SIG-M5 treated with dmso at 0.1 percent for 504 hours (cell line): ENCODE measurements at regions not wholly inside any gene's neighbourhood (a gene's known extent, or its start where the extent isn't known, plus 50 kb on each side); places are given as distances from the start of the nearest gene placed in this dataset.
"Not testable (repeated sequence)": the region's sequence is repeated elsewhere in the genome, so short reads cannot be mapped to it uniquely, and the experiment has no call there.

Source experiments
- DNase-seq: peaks from one replicate; lab custom pipeline; 2025; ENCODE audit not compliant: unreplicated experiment; lab: John Stamatoyannopoulos, UW

DNA sequence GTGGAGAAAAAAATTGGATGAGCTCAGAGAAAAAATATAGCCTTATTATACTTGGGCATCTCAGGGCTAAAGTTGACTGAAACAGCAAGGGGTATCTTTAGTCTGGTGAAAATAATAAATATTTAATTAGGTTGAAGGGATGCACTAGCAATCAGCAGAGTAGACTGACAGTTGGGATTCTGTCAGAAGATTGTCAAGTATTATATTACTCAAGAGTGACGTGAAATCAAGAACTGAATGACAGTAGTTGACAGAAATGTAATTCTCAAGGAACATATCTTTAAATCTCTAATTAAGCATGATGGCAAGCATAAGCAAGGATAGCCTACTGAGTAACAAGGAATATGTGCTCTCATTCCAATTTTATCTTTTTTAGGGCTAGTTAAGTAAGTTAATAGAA is 1301.1 kb downstream of the DSC3 start:
- no peak for DNase-seq

DNA sequence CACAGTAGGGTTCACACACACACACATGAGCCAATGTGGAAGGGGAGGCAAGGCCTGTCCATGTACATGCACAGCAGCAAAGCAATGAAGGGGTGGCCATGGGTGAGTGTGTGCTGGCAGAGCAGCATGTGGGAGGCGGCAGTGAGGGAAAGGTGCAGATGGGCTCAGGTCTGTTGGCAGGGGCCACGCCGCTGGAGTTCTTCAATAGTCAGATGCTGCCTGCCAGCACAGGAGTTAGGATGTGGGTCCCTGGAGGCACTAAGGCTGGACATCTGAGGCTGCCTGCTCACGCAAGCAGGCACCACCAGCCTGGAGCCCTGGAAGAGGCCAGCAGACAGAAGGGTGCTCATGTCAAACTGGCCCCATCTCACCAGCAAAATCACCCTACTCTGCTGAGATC is 1304.9 kb downstream of the DSC3 start:
- DNase-seq, result no peak

DNA sequence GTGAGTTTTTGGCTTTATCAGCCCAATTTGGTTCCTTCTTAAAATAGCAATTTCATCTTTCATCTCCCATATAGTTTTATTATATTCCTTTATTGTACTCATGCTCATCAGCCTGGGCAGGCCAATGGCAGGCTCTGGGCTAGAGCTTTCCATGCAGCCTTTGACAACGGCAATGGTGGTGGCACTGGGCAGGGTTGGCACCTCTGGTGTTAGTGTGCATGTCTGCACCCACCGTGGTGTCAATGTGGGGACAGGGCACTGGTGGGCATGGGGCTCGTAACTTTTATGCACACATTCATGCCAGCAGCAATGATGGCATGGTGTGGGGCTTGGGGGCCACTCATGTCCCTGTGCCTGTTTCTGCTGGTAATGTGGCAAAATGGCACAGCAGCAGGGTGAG is 1305.4 kb downstream of the DSC3 start:
- no peak for DNase-seq

DNA sequence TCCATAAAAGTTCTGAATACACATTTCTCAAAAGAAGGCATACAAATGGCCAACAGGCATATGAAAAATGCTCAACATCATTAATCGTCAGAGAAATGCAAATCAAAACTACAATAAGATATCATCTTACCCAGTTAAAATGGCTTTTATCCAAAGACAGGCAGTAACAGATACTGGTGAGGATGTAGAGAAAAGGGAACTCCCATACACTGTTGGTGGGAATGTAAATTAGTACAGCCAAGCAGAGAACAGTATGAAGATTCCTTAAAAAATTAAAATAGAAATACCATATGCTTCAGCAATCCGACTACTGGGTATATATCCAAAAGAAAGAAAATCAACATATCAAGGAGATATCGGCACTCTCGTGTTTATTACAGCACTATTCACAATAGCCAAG is 1312.5 kb downstream of the DSC3 start:
- no peak for DNase-seq

DNA sequence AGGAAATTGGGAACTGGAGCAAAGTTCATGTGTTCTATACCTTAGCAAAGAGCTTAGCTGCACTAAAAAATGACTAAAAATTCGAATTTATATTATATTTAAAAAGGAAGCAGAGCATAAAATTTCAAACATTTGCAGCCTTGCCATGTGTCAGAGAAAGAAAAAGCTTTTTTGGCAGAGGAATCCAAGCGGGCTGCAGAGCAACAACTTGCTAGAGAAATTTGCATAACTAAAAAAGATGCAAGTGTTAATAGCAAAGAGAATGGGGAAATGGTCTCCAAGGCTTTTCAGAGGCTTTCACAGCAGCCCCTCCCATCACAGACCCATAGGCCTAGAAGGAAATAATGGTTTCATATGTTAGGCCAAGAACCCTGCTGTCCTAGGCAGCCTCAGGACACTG is 1315.9 kb downstream of the DSC3 start:
- no peak for DNase-seq

DNA sequence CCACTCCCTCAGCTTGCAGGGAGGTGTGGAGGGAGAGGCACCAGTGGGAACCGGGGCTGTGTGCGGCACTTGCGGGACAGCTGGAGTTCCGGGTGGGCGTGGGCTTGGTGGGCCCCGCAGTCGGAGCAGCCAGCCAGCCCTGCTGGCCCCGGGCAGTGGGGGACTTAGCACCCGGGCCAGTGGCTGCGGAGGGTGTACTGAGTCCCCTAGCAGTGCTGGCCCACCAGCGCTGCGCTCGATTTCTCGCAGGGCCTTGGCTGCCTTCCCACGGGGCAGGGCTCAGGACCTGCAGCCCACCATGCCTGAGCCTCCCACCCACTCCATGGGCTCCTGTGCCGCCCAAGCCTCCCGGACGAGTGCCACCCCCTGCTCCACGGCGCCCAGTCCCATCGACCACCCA is 1319.1 kb downstream of the DSC3 start:
- not testable (repeated sequence) for DNase-seq

DNA sequence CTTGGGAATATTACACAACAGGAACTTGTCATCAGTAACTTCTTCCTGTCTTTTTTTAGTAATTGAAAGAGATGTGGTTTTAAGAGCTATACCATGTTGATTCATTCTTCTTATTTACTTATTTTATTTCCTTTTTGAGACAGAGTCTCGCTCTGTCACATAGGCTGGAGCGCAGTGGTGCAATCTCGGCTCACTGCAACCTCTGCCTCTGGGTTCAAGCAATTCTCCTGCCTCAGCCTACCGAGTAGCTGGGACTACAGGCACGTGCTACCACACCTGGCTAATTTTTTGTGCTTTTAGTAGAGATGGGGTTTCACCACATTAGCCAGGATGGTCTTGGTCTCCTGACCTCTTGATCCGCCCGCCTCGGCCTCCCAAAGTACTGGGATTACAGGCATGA is 1326.6 kb downstream of the DSC3 start:
- DNase-seq, result not testable (repeated sequence)

DNA sequence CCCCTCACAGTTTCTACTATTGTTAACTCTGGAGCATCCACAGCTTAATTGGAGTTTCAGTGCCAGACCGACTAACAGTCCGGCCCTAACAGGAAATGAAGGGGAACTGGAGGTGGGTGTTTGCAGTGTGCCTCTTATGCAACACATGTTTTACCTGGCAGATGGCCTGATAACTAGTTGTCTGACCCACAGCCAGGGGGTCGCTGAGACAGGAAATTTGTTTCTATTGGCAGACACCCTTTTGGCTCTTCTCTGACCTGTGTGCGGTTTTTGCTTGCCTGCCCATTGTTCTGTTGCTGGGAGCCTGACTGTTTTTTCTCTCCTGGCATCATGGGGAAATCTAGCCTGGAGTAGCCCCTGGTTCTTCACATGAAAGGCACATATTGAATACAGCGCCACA is 1329.8 kb downstream of the DSC3 start:
- no peak for DNase-seq

DNA sequence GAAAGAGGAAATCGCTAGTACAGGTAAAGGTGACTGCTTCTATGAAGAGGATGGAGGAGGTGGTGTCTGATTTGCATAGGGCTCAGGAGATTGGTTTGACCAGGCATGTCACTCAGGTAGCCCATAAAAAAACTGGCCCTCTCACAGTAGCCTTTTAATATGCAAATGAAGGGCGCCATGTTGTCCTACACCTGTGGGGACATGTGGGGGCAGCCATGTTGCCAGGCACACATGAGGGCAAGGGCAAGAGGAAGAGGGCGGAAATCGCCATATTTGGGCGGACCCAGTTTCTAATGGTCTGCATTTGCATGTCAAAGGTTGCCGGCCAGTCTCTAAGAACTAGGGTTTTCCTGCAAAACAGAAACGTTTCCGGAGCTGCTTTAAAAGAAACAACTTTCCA is 1330.6 kb downstream of the DSC3 start:
- DNase-seq, result peak; percentile 5

DNA sequence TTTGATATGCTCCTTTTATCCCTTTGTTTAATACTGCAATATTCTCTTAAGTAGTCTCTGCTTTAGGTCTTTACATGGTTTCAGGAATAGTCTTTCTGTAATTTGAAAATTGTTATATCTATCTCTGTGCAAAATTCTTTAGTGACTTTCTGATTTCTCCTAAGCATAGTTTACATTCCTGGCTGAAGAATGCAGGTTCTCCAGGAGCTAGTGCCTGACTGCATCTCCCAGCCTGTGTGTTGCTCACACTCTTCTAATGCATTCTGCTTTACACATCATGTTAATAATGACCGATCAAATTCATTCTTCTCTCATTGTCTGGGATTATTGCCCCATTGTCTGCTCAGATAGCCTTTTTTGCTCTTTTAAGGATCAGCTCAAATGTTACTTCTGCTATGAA is 1349.2 kb downstream of the DSC3 start:
- DNase-seq, result no peak

DNA sequence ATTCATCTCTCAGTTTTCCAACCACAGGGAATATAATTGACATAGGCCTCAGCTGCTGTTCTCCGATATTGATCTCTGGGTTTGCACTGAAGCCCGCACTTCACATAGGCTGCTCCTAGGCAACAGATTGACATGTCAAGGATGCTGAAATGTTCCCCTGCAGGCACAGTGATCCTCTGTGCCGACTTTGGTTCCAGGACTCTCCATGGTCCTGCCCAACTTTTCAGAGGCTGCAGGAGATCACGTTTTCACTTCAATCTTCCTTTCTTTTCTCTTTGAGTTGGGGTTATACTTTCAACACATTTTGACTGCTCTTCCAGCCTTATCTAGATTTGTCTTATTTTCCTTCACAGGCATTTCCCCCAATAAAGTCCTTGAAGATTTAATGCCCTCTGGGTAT is 1361.0 kb downstream of the DSC3 start:
- DNase-seq, result no peak

DNA sequence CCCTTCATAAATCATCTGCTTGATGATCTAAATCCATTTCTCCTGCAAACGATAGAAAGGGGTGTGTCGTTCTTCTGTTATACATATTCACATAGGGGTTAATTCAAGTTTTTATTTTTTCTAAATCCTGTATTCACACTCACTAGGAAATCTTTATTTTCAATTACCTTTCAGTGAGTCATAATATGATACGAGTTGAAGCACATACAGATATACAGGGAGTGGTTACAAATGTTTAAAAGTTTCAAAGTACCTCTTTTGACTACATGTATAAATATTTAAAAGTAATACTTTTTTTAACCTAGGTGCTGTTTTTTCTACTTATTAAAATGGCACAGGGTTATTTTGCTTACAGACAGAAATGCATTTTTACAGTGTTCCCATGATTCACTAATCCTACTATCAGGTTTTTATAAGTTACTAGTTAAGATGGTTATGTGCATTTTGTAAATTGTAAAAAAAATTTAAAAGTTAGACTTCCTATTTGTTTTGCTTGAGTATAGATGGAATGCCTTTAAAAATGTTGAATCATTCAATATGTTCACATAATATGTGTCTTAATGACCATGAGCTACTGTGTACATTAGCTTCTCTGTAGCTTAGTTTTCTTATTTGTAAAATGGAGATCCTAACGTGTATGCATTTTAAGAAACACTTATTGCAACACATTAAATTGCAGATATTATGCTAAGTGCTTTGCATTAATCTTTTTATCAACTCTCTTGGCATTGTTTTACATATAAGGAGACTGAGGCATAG is 1378.1 kb downstream of the DSC3 start:
- no peak for DNase-seq

DNA sequence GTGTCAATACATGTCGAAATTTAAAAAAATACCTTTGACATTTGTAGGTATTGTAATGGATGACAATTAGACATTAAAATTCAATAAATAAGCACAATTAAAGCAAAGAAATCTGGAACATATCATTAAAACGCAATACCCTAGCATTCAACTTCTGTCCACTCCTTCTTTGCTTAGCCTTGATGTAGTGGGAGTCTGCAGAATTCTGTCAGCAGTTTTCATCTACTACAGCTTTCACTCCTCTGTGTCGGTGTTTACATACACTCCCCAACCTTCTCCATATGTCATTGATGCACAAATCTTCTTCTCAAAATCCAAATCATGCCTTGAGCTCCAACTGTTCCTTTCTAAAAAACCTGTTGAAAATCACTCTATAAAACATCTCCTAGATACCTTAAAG is 1380.6 kb downstream of the DSC3 start:
- no peak for DNase-seq

DNA sequence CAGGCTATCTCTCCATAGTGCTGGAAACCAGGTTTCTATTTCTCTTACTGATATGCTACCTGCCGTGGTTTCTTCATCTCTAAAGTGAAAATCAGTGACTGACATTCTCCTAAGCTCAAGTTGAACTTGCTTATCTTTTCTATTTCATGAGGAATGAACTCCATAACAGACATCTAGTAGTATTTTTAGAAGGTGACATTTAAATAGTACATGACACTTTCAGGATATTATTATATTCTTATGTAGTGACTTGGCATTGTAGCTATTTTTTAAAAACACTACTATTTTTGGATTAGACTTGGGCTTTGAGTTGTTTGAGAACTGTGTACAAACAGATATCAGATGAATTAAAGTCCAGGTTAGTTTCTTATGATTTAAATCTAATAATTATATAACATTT is 1381.8 kb downstream of the DSC3 start:
- DNase-seq, result no peak

DNA sequence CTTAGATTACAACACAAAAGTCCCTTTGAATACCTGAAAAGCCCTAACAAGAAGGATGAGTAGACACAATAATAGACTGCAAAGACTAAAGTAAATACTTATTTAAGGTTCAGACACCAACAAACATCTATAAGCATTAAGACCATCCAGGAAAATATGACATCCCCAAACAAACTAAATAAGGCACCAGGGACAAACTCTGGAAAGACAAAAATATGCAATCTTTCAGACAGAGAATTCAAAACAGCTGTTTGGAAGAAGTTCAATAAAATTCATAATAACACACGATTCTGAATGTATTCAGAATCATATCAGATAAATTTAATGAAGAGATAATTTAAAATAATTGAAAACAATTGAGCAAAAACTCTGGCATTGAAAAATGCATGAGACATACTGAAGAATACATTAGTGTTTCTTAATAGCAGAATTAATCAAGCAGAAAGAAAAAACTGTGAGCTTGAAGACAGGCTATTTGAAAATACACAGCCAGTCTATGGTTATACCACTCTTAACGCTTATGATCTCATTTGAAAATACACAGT is 1388.8 kb downstream of the DSC3 start:
- no peak for DNase-seq

DNA sequence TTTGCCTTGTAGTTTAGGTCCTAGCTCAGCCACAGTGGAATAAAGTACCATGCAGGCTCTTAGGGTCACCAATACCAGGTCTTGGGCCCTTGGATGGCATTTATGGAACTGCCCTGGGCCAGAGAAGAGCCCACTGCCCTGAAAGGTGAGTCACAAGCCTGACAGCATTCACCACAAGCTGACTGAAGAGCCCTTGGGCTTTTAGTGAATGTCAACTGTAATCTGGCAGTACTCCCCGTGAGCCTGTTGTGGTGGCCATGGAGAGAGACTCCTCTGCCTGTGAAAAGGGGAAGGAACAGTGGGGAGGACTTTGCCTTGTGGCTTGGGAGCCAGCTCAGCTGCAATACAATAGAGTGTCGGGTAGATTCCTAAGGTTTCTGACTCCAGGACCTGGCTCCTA is 1389.7 kb downstream of the DSC3 start:
- DNase-seq, result no peak

DNA sequence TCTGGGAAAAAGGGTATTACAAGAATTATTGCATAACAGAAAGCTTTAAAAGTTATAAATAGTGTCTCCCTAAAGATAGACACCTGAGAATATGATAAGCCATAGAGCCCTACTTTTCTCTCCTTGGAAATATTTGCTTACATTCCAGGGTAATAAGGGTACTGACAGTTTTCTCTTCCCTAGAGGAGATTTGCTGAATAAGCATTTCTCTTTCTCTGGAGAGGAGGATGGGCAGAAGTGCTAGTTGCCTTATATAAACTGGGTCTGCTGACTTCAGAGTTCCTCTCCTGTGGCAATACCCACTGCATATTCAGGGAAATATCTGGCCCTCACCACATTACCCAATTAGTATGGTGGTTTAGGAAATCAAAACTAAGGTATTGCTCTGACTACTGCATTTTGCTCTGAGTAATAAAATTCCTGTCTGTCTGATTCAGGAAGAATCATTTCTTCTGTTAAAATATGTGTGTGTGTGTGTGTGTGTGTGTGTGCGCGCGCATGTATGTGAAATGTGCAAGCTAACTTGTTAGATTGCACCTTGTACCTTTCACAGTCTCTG is 1391.3 kb downstream of the DSC3 start:
- DNase-seq, result no peak

DNA sequence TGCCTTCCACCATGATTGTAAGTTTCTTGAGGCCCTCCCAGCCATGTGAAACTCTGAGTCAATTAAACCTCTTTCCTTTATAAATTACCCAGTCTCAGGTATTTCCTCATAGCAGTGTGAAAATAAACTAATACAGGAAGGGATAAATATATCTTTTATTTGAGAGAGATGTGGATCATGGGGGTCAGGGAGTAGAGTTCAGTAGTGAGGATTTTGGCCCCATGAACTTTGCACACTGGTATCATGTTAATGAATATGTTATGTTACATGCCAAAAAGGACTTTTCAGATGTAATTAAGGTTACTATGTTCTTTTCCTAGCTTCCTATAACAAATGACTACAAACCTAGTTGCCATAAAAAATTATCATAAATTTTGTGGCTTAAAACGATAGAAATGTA is 1393.7 kb downstream of the DSC3 start:
- no peak for DNase-seq

DNA sequence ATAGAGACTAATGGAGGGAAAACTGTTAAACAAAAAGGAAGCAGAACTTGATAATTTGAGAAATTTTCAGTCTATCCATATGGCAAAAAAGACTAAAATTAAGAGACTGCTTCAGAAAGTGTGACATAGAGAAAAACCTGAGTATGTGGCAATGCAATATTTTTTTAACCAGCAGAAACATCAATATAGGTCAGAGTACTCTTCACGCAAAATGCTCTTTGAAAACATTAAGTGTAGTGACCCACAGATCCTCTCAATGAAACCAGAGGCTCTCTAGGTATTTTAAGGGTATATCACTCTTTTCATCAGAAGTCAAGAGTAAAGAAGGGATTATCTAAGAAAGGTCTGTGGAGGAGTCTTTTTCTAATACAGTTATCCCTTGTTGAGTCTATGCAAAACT is 1394.8 kb downstream of the DSC3 start:
- no peak for DNase-seq

DNA sequence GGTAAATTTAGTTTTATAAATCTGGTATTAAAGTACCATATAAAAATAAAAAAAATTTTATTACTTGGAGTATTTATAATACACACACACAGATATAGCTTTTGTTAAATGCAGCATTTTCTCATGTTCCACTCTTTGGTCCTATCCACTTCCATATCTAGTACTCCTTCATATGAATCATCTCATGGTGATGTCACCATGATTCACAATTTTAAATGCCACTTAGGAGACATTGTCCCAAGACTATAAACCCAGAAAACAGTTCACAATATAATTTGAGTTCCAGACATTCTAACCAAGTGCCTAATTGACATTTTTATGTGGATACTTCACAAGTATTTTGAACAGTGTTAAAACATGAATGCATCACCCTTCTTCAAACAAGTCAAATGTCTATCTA is 1398.3 kb downstream of the DSC3 start:
- DNase-seq, result no peak

DNA sequence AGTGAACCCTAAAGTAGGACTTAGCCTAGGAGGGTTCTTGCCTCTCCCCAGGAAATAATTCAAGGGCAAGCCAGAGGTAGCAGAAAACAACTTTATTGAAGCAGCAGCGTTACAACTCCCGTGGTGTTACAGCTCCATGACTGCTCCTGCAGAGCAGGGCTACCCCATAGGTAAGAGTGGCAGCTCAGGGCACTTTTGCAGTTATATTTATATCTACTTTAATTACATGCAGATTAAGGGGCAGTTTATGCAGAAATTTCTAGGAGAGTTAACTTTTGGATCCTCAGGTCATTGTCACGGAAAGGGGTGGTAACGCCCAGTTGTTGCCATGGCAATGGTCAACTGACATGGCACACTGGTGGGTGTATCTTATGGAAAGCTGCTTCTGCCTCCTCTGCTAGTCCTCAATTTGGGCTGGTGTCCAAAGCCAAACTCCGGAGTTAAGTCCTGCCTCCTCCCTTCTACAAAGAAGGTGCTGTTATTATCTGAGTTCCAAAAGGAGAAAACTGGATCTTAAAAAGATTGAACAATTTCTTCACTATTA is 1413.0 kb downstream of the DSC3 start:
- no peak for DNase-seq

DNA sequence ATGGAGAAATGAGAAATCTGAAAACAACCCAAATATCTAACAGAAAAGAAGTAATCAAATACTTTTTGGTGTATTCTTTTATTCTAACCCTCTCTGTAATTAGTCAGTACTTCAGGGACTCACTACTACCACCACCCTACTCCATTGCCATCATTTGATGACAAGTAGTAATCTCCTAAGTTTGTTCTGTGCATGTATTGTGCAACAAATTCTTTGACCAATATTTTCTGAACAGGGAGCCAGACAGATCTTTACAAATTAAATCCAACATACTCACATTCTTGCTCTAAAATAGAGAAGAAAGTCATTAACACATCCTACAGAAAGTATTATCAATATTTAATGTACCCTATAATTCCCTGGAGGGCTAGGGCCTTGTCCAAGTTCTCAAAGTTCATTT is 1416.4 kb downstream of the DSC3 start:
- no peak for DNase-seq

DNA sequence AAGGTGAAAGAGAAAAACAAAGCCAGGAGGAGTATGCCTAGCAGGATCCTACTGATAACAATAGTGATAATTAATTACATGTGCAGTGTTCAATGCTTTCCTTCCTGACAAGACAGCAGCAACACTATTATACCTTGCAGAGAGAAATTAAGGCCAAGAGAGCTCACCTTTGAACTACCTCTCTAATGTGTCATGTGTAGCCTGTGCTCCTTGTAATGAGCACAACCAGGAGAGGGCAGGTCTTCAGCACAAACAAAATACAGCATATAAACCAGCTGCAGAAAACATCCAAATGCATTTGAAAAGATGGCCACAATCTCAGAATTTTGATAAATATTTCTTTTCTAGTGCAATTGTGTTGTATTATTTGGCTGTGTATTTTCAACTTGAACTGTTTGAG is 1425.7 kb downstream of the DSC3 start:
- DNase-seq, result no peak
